ENCODE measurements at regions not wholly inside any gene's neighbourhood (a gene's known extent, or its start where the extent isn't known, plus 50 kb on each side); places are given as distances from the start of the nearest gene placed in this dataset.
A peak's percentile ranks its signal among the peaks of the same experiment; 100 is the strongest.

DNA sequence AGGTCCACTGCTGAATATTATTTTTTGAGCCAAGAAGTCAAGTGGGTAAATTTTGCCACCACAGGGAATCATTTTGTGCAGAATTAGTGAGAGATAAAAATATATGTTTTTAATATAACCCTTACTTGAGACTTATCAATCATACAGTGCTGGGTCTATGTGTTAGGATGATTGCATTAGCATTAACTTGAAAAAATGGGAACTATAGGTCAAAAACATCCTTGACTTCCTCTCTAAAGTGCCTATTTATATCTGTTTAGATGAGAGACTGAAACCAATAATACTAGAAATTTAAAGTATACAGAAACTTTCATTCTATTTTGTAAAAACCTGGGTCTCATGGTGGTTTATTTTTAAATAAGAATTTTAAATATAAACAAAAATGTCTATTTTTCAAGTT lies 65.1 kb upstream of the CARD18 start:
- no peaks in the 10 kb centered on the region for H3K79me2 ChIP-seq (ENCODE audit: insufficient read depth, low read length)
- Mint-ChIP-seq H3K27ac (ENCODE audit: unreplicated experiment) (no peak overlapping the region), H3K36me3 (ENCODE audit: low read depth, unreplicated experiment) (no peaks in the 10 kb centered on the region), H3K4me1 (ENCODE audit: low read depth, unreplicated experiment) (peaks cover 2% of the 10 kb centered on the region), H3K27me3 (ENCODE audit: low read depth, unreplicated experiment) (no peaks in the 10 kb centered on the region), H3K4me3 (ENCODE audit: unreplicated experiment) (no peak overlapping the region), H3K9me3 (ENCODE audit: unreplicated experiment) (no peaks in the 10 kb centered on the region)
- H3K4me3 ChIP-seq (ENCODE audit: insufficient read depth, low read depth, low read length), result no peak overlapping the region
- H3K27me3 ChIP-seq (ENCODE audit: insufficient read depth, low read length), result no peaks in the 10 kb centered on the region
- TF ChIP-seq, protein P1, sequence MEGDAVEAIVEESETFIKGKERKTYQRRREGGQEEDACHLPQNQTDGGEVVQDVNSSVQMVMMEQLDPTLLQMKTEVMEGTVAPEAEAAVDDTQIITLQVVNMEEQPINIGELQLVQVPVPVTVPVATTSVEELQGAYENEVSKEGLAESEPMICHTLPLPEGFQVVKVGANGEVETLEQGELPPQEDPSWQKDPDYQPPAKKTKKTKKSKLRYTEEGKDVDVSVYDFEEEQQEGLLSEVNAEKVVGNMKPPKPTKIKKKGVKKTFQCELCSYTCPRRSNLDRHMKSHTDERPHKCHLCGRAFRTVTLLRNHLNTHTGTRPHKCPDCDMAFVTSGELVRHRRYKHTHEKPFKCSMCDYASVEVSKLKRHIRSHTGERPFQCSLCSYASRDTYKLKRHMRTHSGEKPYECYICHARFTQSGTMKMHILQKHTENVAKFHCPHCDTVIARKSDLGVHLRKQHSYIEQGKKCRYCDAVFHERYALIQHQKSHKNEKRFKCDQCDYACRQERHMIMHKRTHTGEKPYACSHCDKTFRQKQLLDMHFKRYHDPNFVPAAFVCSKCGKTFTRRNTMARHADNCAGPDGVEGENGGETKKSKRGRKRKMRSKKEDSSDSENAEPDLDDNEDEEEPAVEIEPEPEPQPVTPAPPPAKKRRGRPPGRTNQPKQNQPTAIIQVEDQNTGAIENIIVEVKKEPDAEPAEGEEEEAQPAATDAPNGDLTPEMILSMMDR (IDR thresholded peaks at IDR 0.05; ENCODE audit: insufficient read depth, low read depth, low read length), result no peak
- H3K9me3 ChIP-seq (ENCODE audit: insufficient read depth, low read depth, low read length), result no peaks in the 10 kb centered on the region
- no peaks in the 10 kb centered on the region for H3K4me1 ChIP-seq (ENCODE audit: insufficient read depth, low read length)
- no peaks in the 10 kb centered on the region for H3K36me3 ChIP-seq (ENCODE audit: insufficient read depth, low read length)
- no peak overlapping the region for H2AFZ ChIP-seq (ENCODE audit: low read depth, low read length)
- H3K4me2 ChIP-seq (ENCODE audit: low read length), result no peak overlapping the region
- no peak overlapping the region for H3K9ac ChIP-seq (ENCODE audit: low read length)
- DNase-seq (ENCODE audit: low read depth), result no peak
- no peaks in the 10 kb centered on the region for H4K20me1 ChIP-seq (ENCODE audit: insufficient read depth, low read length)
- FAIRE-seq, result no peak
- H3K27ac ChIP-seq (ENCODE audit: low read depth, low read length), result no peak overlapping the region

DNA sequence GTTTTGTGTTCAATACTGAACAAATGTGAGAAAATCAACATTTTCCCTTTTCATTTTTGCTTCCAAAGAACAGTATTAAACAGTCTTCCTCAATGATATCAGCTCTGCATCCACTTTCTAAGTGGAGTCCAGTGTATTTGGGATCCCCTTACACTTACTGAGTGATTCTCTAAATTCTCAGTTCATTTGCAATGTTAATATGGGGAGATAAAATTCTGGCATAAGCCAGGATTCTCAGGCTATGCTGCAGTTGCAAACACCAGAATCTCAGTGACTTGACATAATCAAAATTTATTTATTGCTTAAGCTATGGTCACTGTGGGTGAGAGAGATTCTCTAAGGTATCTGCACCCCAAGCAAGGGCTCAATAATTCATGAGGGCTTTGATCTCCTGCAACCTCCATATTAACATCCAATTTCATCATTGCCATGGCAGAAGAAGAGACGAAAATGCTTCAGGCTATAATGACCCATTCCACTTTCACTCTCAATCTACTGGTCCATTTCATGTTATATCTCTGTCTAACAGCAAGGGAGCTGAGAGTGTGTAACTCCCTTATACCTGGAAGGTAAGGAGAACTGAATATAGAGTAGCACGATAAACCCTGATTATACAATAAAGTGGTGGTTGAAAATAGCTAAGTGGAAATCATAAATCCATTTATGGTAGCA lies 64.1 kb upstream of the CARD18 start:
- no peak overlapping the region for H3K4me3 ChIP-seq (ENCODE audit: insufficient read depth, low read depth, low read length)
- no peak overlapping the region for H3K27ac ChIP-seq (ENCODE audit: low read depth, low read length)
- H2AFZ ChIP-seq (ENCODE audit: low read depth, low read length), result no peak overlapping the region
- no peak for FAIRE-seq
- no peak overlapping the region for H3K4me3 Mint-ChIP-seq (ENCODE audit: unreplicated experiment)
- no peak overlapping the region for H3K4me2 ChIP-seq (ENCODE audit: low read length)
- H3K9me3 ChIP-seq (ENCODE audit: insufficient read depth, low read depth, low read length), result no peaks in the 10 kb centered on the region
- DNase-seq (ENCODE audit: low read depth), result no peak
- no peaks in the 10 kb centered on the region for H3K27me3 Mint-ChIP-seq (ENCODE audit: low read depth, unreplicated experiment)
- TF ChIP-seq, protein P1 (IDR thresholded peaks at IDR 0.05; ENCODE audit: insufficient read depth, low read depth, low read length), result no peak
- no peak for TF ChIP-seq EZH2 (IDR thresholded peaks at IDR 0.05; ENCODE audit: insufficient read depth, low read length)
- no peaks in the 10 kb centered on the region for H3K36me3 ChIP-seq (ENCODE audit: insufficient read depth, low read length)
- H3K4me1 Mint-ChIP-seq (ENCODE audit: low read depth, unreplicated experiment), result peaks cover 2% of the 10 kb centered on the region
- H4K20me1 ChIP-seq (ENCODE audit: insufficient read depth, low read length), result no peaks in the 10 kb centered on the region
- no peaks in the 10 kb centered on the region for H3K36me3 Mint-ChIP-seq (ENCODE audit: low read depth, unreplicated experiment)
- H3K79me2 ChIP-seq (ENCODE audit: insufficient read depth, low read length), result no peaks in the 10 kb centered on the region
- no peak overlapping the region for H3K9ac ChIP-seq (ENCODE audit: low read length)
- H3K4me1 ChIP-seq (ENCODE audit: insufficient read depth, low read length), result no peaks in the 10 kb centered on the region
- no peaks in the 10 kb centered on the region for H3K9me3 Mint-ChIP-seq (ENCODE audit: unreplicated experiment)
- no peaks in the 10 kb centered on the region for H3K27me3 ChIP-seq (ENCODE audit: insufficient read depth, low read length)
- no peak overlapping the region for H3K27ac Mint-ChIP-seq (ENCODE audit: unreplicated experiment)

DNA sequence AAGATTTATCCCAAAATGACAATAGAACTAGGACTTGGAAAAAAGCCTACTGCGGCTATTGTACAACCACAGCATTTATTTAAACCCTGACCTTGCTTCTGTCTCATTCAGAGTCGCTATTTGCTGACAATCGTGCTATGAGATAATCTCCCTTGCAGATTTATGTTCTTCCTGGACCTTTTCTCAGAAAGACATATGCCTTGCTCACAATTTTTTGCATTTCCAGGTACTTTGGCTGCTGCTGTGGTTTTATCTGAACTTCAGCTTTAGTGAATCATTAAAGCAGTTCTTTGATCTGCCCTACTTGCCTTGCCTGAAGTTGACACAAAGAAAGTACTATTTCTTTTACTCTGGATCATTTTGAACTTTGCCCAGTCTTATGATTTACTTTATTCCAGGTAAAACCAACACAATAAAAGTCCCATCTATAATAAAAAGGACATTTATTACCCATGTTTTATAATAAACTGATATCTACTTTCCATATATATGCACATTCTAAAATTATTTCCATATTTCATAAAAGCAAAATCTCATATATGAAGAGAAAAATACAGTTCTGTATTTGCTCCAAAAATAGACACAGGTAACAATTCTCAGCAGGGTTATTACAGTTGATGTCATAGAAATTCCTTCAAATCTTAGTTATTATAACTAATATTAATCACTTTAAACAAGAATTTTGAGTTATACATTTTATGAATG lies 63.4 kb upstream of the CARD18 start:
- no peaks in the 10 kb centered on the region for H3K79me2 ChIP-seq (ENCODE audit: insufficient read depth, low read length)
- H2AFZ ChIP-seq (ENCODE audit: low read depth, low read length), result no peak overlapping the region
- no peaks in the 10 kb centered on the region for H3K9me3 ChIP-seq (ENCODE audit: insufficient read depth, low read depth, low read length)
- DNase-seq (ENCODE audit: low read depth) (peak; percentile 61), FAIRE-seq (no peak)
- Mint-ChIP-seq H3K4me3 (ENCODE audit: unreplicated experiment) (no peak overlapping the region), H3K9me3 (ENCODE audit: unreplicated experiment) (no peaks in the 10 kb centered on the region), H3K27me3 (ENCODE audit: low read depth, unreplicated experiment) (no peaks in the 10 kb centered on the region), H3K4me1 (ENCODE audit: low read depth, unreplicated experiment) (peaks cover 2% of the 10 kb centered on the region), H3K27ac (ENCODE audit: unreplicated experiment) (no peak overlapping the region), H3K36me3 (ENCODE audit: low read depth, unreplicated experiment) (no peaks in the 10 kb centered on the region)
- no peaks in the 10 kb centered on the region for H3K36me3 ChIP-seq (ENCODE audit: insufficient read depth, low read length)
- no peak overlapping the region for H3K4me2 ChIP-seq (ENCODE audit: low read length)
- H3K27ac ChIP-seq (ENCODE audit: low read depth, low read length), result no peak overlapping the region
- H3K27me3 ChIP-seq (ENCODE audit: insufficient read depth, low read length), result no peaks in the 10 kb centered on the region
- TF ChIP-seq, protein P1 (IDR thresholded peaks at IDR 0.05; ENCODE audit: insufficient read depth, low read depth, low read length), result no peak
- TF ChIP-seq EZH2 (IDR thresholded peaks at IDR 0.05; ENCODE audit: insufficient read depth, low read length), result no peak
- H3K4me3 ChIP-seq (ENCODE audit: insufficient read depth, low read depth, low read length), result no peak overlapping the region
- no peak overlapping the region for H3K9ac ChIP-seq (ENCODE audit: low read length)
- H4K20me1 ChIP-seq (ENCODE audit: insufficient read depth, low read length), result no peaks in the 10 kb centered on the region
- no peaks in the 10 kb centered on the region for H3K4me1 ChIP-seq (ENCODE audit: insufficient read depth, low read length)
